ENCODE measurements at regions not wholly inside any gene's neighbourhood (a gene's known extent, or its start where the extent isn't known, plus 50 kb on each side); places are given as distances from the start of the nearest gene placed in this dataset.

- no peak for TF ChIP-seq POLR2A (IDR thresholded peaks at IDR 0.05)
- no peak for TF ChIP-seq CTCF (IDR thresholded peaks at IDR 0.05)
- TF ChIP-seq EP300 (IDR thresholded peaks at IDR 0.05): no peak
Measured at GRCh38 chr3:31369637-31370379, 162.9 kb upstream of the STT3B start.
